ENCODE measurements at regions not wholly inside any gene's neighbourhood (a gene's known extent, or its start where the extent isn't known, plus 50 kb on each side); places are given as distances from the start of the nearest gene placed in this dataset.

DNA sequence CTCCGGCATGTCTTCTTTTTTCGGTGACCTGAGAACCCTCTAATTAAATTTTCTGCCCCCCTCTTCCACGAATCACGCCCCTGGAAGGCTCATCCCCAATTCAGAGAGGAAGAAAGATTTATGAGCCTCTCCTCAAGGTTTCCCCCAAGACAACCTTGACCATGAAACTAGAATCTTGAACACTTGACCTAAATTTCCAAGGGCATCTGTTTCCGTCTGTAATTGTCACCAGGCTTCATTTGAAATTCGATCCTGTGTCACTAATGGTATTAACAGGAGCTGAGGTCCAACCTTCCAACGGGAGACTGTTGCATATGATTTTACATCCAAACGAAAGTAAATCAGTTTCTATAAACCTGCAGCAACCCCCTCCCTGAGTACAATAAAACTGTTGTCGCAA lies 139.9 kb upstream of the ZIC3 start:
- H3K4me1 ChIP-seq (ENCODE audit: insufficient read depth), result no peaks in the 10 kb centered on the region
- WGBS, 3 donors, result 19 to 34% (median 28%) methylated on average over 9 of the region's 9 CpGs
- TF ChIP-seq POLR2A (IDR thresholded peaks at IDR 0.05) (no peak), CTCF (IDR thresholded peaks at IDR 0.05) (no peak), EP300 (IDR thresholded peaks at IDR 0.05) (no peak)
- no peak overlapping the region for H3K4me3 ChIP-seq
- H3K9me3 ChIP-seq, result no peaks in the 10 kb centered on the region
- intact Hi-C loops (cut with DNase I), result no loop called here
- no peaks in the 10 kb centered on the region for H3K36me3 ChIP-seq
- H3K27me3 ChIP-seq, result no peaks in the 10 kb centered on the region
- no peak for DNase-seq
- H3K27ac ChIP-seq, result no peak overlapping the region

GRCh38 chrX:137425273-137425902 lies 140.5 kb upstream of the ZIC3 start:
- no peak overlapping the region for H3K27ac ChIP-seq
- no peak for DNase-seq
- 20 to 27% (median 21%) methylated on average over 25 of the region's 25 CpGs for WGBS, 3 donors
- TF ChIP-seq EP300 (IDR thresholded peaks at IDR 0.05) (no peak), CTCF (IDR thresholded peaks at IDR 0.05) (no peak), POLR2A (IDR thresholded peaks at IDR 0.05) (no peak)
- no peaks in the 10 kb centered on the region for H3K27me3 ChIP-seq
- H3K4me1 ChIP-seq (ENCODE audit: insufficient read depth), result no peaks in the 10 kb centered on the region
- H3K9me3 ChIP-seq, result no peaks in the 10 kb centered on the region
- intact Hi-C loops (cut with DNase I), result no loop called here
- no peaks in the 10 kb centered on the region for H3K36me3 ChIP-seq
- no peak overlapping the region for H3K4me3 ChIP-seq

GRCh38 chrX:137424679-137425078 lies 141.2 kb upstream of the ZIC3 start:
- intact Hi-C loops (cut with DNase I), result no loop called here

GRCh38 chrX:137423241-137423640 lies 142.7 kb upstream of the ZIC3 start:
- Histone ChIP-seq H3K4me3 (no peak overlapping the region), H3K27me3 (no peaks in the 10 kb centered on the region), H3K9me3 (no peaks in the 10 kb centered on the region), H3K27ac (no peak overlapping the region), H3K36me3 (no peaks in the 10 kb centered on the region), H3K4me1 (ENCODE audit: insufficient read depth) (no peaks in the 10 kb centered on the region)
- no peak for DNase-seq
- intact Hi-C loops (cut with DNase I), result no loop called here
- TF ChIP-seq POLR2A (IDR thresholded peaks at IDR 0.05), result no peak
- 14 to 25% (median 15%) methylated on average over 3 of the region's 3 CpGs for WGBS, 3 donors

More at GRCh38 chrX:137424679-137425078, 141.2 kb upstream of the ZIC3 start:
- 10 to 19% (median 10%) methylated on average over 15 of the region's 15 CpGs for WGBS, 3 donors
- TF ChIP-seq CTCF (IDR thresholded peaks at IDR 0.05) (no peak), POLR2A (IDR thresholded peaks at IDR 0.05) (no peak), EP300 (IDR thresholded peaks at IDR 0.05) (no peak)
- no peaks in the 10 kb centered on the region for H3K9me3 ChIP-seq
- no peaks in the 10 kb centered on the region for H3K36me3 ChIP-seq
- H3K4me3 ChIP-seq, result no peak overlapping the region
- H3K27ac ChIP-seq, result no peak overlapping the region
- H3K27me3 ChIP-seq, result no peaks in the 10 kb centered on the region
- no peak for DNase-seq
- no peaks in the 10 kb centered on the region for H3K4me1 ChIP-seq (ENCODE audit: insufficient read depth)

DNA sequence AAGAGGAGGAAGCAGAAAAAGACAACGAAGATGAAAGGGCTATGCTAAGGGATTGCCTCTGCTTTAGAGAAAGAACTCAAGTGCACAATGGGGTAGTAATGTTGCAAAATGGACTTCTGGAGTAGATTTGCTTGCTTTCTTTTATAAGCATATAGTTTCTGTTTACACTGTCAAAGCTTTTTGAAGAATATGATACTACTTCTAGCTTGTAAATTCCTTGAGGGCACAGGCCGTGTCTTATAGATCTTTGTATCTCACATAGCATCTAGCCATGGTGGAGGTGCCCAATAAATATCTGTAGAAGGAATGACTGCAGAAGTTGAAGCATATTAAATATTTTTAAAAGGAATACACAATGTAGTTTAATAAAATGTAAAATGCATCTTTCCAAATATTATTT lies 147.8 kb upstream of the ZIC3 start:
- Histone ChIP-seq H3K27me3 (no peaks in the 10 kb centered on the region), H3K4me3 (no peak overlapping the region), H3K27ac (no peak overlapping the region), H3K9me3 (no peaks in the 10 kb centered on the region), H3K4me1 (ENCODE audit: insufficient read depth) (no peaks in the 10 kb centered on the region), H3K36me3 (no peaks in the 10 kb centered on the region)
- TF ChIP-seq EP300 (IDR thresholded peaks at IDR 0.05) (no peak), POLR2A (IDR thresholded peaks at IDR 0.05) (no peak), CTCF (IDR thresholded peaks at IDR 0.05) (no peak)
- DNase-seq, result no peak
- intact Hi-C loops (cut with DNase I), result no loop called here
- 55 to 58% (median 57%) methylated on average over 2 of the region's 2 CpGs for WGBS, 3 donors

Measured in ovary (tissue), 7 donors.